HUES48 (cell line): ENCODE measurements at regions not wholly inside any gene's neighbourhood (a gene's known extent, or its start where the extent isn't known, plus 50 kb on each side); places are given as distances from the start of the nearest gene placed in this dataset.

ENCODE experiments used
- H3K27ac ChIP-seq: one replicate; pipeline ENCODE4 v1.7.0; 2013; ENCODE audit warnings: low read depth, low read length, inconsistent platforms
- H3K27me3 ChIP-seq: 2 replicates; pipeline ENCODE4 v1.6.1; 2013; ENCODE audit warnings: mild to moderate bottlenecking, low read length; ENCODE audit not compliant: control insufficient read depth, insufficient read depth
- H3K36me3 ChIP-seq: 2 replicates; pipeline ENCODE4 v1.6.1; 2013; ENCODE audit warnings: low read length; ENCODE audit not compliant: control insufficient read depth, insufficient read depth
- H3K4me1 ChIP-seq: 2 replicates; pipeline ENCODE4 v1.6.1; 2013; ENCODE audit warnings: mild to moderate bottlenecking, low read length; ENCODE audit not compliant: control insufficient read depth, insufficient read depth
- H3K4me3 ChIP-seq: 2 replicates; pipeline ENCODE4 v1.5.1; 2013; ENCODE audit warnings: mild to moderate bottlenecking, low read depth, low read length
- H3K9ac ChIP-seq: 2 replicates; pipeline ENCODE4 v1.6.1; 2013; ENCODE audit warnings: mild to moderate bottlenecking, low read depth, low read length, moderate library complexity
- H3K9me3 ChIP-seq: 2 replicates; pipeline ENCODE4 v1.6.1; 2013; ENCODE audit warnings: low read length; ENCODE audit not compliant: control insufficient read depth, insufficient read depth

DNA sequence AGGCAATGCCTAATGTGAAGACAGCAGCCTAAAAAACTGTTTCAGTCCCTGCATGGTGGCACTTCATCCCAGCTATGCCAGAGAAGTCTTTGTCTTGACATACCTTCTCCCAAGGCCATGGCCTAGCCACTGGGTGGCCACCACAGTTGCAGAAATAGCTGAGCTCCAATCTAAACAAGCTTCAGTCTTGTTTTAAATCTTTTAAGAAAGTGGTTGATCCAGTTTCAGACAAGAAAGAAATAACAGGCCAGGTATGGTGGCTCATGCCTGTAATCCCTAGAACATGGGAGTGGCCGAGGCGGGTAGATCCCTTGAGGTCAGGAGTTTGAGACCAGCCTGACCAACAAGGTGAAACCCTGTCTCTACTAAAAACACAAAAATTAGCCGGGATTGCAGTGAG, 600.0 kb upstream of the PLXNA2 start:
- Histone ChIP-seq H3K4me3 (no peak overlapping the region), H3K36me3 (no peaks in the 10 kb centered on the region), H3K9me3 (no peaks in the 10 kb centered on the region), H3K27ac (no peak overlapping the region), H3K9ac (no peak overlapping the region), H3K4me1 (no peaks in the 10 kb centered on the region), H3K27me3 (no peaks in the 10 kb centered on the region)

- H3K4me1 ChIP-seq = no peaks in the 10 kb centered on the region
These were observed 604.7 kb upstream of the PLXNA2 start for GRCh38 chr1:208848854-208849253.

GRCh38 chr1:208850442-208850841, 606.3 kb upstream of the PLXNA2 start:
- no peak overlapping the region for H3K27ac ChIP-seq
- H3K9me3 ChIP-seq = no peaks in the 10 kb centered on the region
- no peaks in the 10 kb centered on the region for H3K4me1 ChIP-seq
- no peaks in the 10 kb centered on the region for H3K36me3 ChIP-seq
- H3K27me3 ChIP-seq = no peaks in the 10 kb centered on the region
- no peak overlapping the region for H3K4me3 ChIP-seq
- H3K9ac ChIP-seq = no peak overlapping the region

More at GRCh38 chr1:208848854-208849253, 604.7 kb upstream of the PLXNA2 start:
- Histone ChIP-seq H3K36me3 (no peaks in the 10 kb centered on the region), H3K4me3 (no peak overlapping the region), H3K9me3 (no peaks in the 10 kb centered on the region), H3K27ac (no peak overlapping the region), H3K9ac (no peak overlapping the region), H3K27me3 (no peaks in the 10 kb centered on the region)

GRCh38 chr1:208851366-208851765, 607.2 kb upstream of the PLXNA2 start:
- Histone ChIP-seq H3K9ac (no peak overlapping the region), H3K27ac (no peak overlapping the region), H3K36me3 (no peaks in the 10 kb centered on the region), H3K4me3 (no peak overlapping the region), H3K9me3 (no peaks in the 10 kb centered on the region), H3K27me3 (no peaks in the 10 kb centered on the region), H3K4me1 (no peaks in the 10 kb centered on the region)

- Histone ChIP-seq H3K36me3 (no peaks in the 10 kb centered on the region), H3K4me1 (no peaks in the 10 kb centered on the region), H3K4me3 (no peak overlapping the region), H3K9ac (no peak overlapping the region), H3K9me3 (no peaks in the 10 kb centered on the region), H3K27me3 (no peaks in the 10 kb centered on the region), H3K27ac (no peak overlapping the region)
These were observed 608.7 kb upstream of the PLXNA2 start for GRCh38 chr1:208852911-208853310.

- no peak overlapping the region for H3K27ac ChIP-seq
- no peaks in the 10 kb centered on the region for H3K36me3 ChIP-seq
- H3K27me3 ChIP-seq = no peaks in the 10 kb centered on the region
- H3K9ac ChIP-seq = no peak overlapping the region
- H3K4me1 ChIP-seq = no peaks in the 10 kb centered on the region
- no peaks in the 10 kb centered on the region for H3K9me3 ChIP-seq
- no peak overlapping the region for H3K4me3 ChIP-seq
These were observed 611.2 kb upstream of the PLXNA2 start for GRCh38 chr1:208855403-208855802.

GRCh38 chr1:208857465-208857864, 613.3 kb upstream of the PLXNA2 start:
- Histone ChIP-seq H3K4me1 (no peaks in the 10 kb centered on the region), H3K9me3 (no peaks in the 10 kb centered on the region), H3K4me3 (no peak overlapping the region), H3K9ac (no peak overlapping the region), H3K36me3 (no peaks in the 10 kb centered on the region), H3K27ac (no peak overlapping the region), H3K27me3 (no peaks in the 10 kb centered on the region)

DNA sequence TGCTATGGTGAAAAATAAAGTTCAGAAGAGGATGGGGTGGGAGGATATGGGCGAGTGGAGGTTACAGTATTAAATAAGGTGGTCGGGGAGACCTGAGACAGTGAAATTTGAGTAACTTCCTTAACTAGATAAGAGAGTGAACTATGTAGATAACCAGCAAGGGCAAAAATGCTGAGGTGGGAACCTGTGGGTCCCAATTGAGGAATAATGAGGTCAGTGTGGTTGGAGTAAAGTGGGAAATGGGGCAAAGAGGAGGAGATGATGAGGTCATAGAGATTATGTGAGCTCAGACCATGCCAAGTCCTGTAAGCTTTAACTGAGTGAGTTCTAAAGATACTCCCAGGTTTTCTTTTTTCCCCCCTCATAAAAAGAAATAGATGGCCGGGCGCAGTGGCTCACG, 614.6 kb upstream of the PLXNA2 start:
- no peaks in the 10 kb centered on the region for H3K9me3 ChIP-seq
- no peaks in the 10 kb centered on the region for H3K27me3 ChIP-seq
- H3K4me1 ChIP-seq = no peaks in the 10 kb centered on the region
- no peak overlapping the region for H3K27ac ChIP-seq
- no peak overlapping the region for H3K9ac ChIP-seq
- H3K4me3 ChIP-seq = no peak overlapping the region
- H3K36me3 ChIP-seq = no peaks in the 10 kb centered on the region

GRCh38 chr1:208864366-208864965, 620.3 kb upstream of the PLXNA2 start:
- no peaks in the 10 kb centered on the region for H3K36me3 ChIP-seq
- no peak overlapping the region for H3K4me3 ChIP-seq
- no peaks in the 10 kb centered on the region for H3K27me3 ChIP-seq
- no peak overlapping the region for H3K9ac ChIP-seq
- no peak overlapping the region for H3K27ac ChIP-seq
- no peaks in the 10 kb centered on the region for H3K9me3 ChIP-seq
- no peaks in the 10 kb centered on the region for H3K4me1 ChIP-seq

GRCh38 chr1:208866386-208866955, 622.3 kb upstream of the PLXNA2 start:
- no peaks in the 10 kb centered on the region for H3K4me1 ChIP-seq
- H3K9ac ChIP-seq = no peak overlapping the region
- H3K4me3 ChIP-seq = no peak overlapping the region
- no peaks in the 10 kb centered on the region for H3K36me3 ChIP-seq
- no peaks in the 10 kb centered on the region for H3K9me3 ChIP-seq
- no peaks in the 10 kb centered on the region for H3K27me3 ChIP-seq
- no peak overlapping the region for H3K27ac ChIP-seq

- H3K36me3 ChIP-seq = no peaks in the 10 kb centered on the region
- H3K27me3 ChIP-seq = no peaks in the 10 kb centered on the region
- no peaks in the 10 kb centered on the region for H3K4me1 ChIP-seq
- no peaks in the 10 kb centered on the region for H3K9me3 ChIP-seq
- H3K27ac ChIP-seq = no peak overlapping the region
- H3K9ac ChIP-seq = no peak overlapping the region
- H3K4me3 ChIP-seq = no peak overlapping the region
These were observed 624.4 kb upstream of the PLXNA2 start for GRCh38 chr1:208868554-208868953.
